ENCODE measurements at regions not wholly inside any gene's neighbourhood (a gene's known extent, or its start where the extent isn't known, plus 50 kb on each side); places are given as distances from the start of the nearest gene placed in this dataset.

- DNase-seq (ENCODE audit: low read depth): no peak
- no peak for TF ChIP-seq CTCF (conservative IDR thresholded peaks at IDR 0.05; ENCODE audit: low read depth, low read length)
- H3K4me3 ChIP-seq (ENCODE audit: low read depth, low read length): no peak overlapping the region
Observed at GRCh38 chr2:38182492-38183003, 106.6 kb upstream of the CYP1B1 start.

DNA sequence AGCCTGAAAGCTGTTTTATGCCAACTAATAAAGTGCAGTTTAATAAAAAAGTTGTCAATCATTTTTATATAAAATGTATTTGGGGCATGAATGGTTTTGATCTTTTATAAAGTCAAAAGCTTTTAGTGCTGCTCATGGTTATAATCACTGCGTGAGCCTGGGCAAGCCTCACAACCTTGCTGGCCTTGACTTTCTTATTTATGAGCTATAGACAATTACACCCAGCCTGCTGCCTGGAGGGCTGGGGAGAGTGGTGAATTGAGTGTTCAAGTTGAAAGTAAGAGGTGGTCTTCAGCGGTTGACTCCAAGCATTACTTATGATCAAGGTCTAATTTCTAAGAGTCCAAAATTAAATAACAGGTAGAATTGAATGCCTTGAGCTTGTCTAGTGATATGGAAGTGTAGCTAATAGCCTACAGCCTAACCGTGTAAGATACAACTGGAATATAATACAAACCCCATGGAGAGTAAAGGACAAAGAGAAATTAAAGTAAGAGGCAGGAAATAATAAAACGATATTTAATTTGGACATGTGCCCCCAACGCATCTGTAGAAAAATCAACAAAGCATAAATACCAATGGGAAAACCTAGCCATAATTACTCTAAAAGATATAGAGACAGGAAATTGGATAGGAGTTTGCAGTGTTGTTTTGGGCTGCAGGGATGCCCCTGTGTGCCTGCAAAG lies 106.0 kb upstream of the CYP1B1 start:
- H3K4me3 ChIP-seq (ENCODE audit: low read depth, low read length): no peak overlapping the region
- no peak for DNase-seq (ENCODE audit: low read depth)
- TF ChIP-seq CTCF (conservative IDR thresholded peaks at IDR 0.05; ENCODE audit: low read depth, low read length): no peak

- no peak for TF ChIP-seq CTCF (conservative IDR thresholded peaks at IDR 0.05; ENCODE audit: low read depth, low read length)
- no peak for DNase-seq (ENCODE audit: low read depth)
- no peak overlapping the region for H3K4me3 ChIP-seq (ENCODE audit: low read depth, low read length)
Observed at GRCh38 chr2:38180754-38181153, 104.8 kb upstream of the CYP1B1 start.

GRCh38 chr2:38178556-38179419 lies 102.8 kb upstream of the CYP1B1 start:
- DNase-seq (ENCODE audit: low read depth): peak; percentile 77
- H3K4me3 ChIP-seq (ENCODE audit: low read depth, low read length): no peak overlapping the region
- no peak for TF ChIP-seq CTCF (conservative IDR thresholded peaks at IDR 0.05; ENCODE audit: low read depth, low read length)

DNA sequence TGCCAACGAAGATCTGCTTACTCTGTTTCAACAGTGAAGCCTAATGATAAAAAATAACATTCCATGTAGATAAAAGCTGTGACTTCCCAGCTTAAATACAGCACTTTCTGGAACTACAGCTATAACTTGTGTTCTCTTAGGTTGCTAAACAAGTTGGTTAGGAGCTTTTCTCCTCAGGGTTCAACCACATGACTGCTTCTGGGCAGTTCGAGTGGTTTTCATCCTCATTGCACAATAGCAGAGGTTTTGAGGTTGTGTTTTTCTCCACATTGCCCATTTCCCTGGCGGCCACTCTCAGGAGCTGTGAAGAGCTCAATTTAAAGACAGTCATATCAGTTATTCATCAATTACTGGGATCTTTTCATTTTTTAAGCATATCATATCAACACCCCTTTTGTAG lies 102.2 kb upstream of the CYP1B1 start:
- TF ChIP-seq CTCF (conservative IDR thresholded peaks at IDR 0.05; ENCODE audit: low read depth, low read length): no peak
- no peak overlapping the region for H3K4me3 ChIP-seq (ENCODE audit: low read depth, low read length)
- no peak for DNase-seq (ENCODE audit: low read depth)

GRCh38 chr2:38176619-38177021 lies 100.7 kb upstream of the CYP1B1 start:
- no peak overlapping the region for H3K4me3 ChIP-seq (ENCODE audit: low read depth, low read length)
- TF ChIP-seq CTCF (conservative IDR thresholded peaks at IDR 0.05; ENCODE audit: low read depth, low read length): no peak
- DNase-seq (ENCODE audit: low read depth): peak; percentile 83
